DND-41 (cell line): ENCODE measurements at regions not wholly inside any gene's neighbourhood (a gene's known extent, or its start where the extent isn't known, plus 50 kb on each side); places are given as distances from the start of the nearest gene placed in this dataset.

Experiments
- CTCF ChIP-seq: IDR thresholded peaks from 2 replicates; pipeline ENCODE4 v1.5.1; 2012; ENCODE audit warnings: borderline replicate concordance, low read length, moderate library complexity, mild to moderate bottlenecking; ENCODE audit not compliant: poor library complexity, severe bottlenecking; ENCODE audit errors: extremely low read depth
- EZH2 ChIP-seq: IDR thresholded peaks from 3 replicates; pipeline ENCODE4 v1.6.1; 2012; ENCODE audit warnings: borderline replicate concordance, low read depth, mild to moderate bottlenecking, moderate library complexity, low read length, inconsistent platforms; ENCODE audit not compliant: severe bottlenecking

GRCh38 chr10:88036126-88036525 is 172.7 kb downstream of the PTEN start:
- TF ChIP-seq CTCF (no peak), EZH2 (no peak)
